DND-41 (cell line): ENCODE measurements at regions not wholly inside any gene's neighbourhood (a gene's known extent, or its start where the extent isn't known, plus 50 kb on each side); places are given as distances from the start of the nearest gene placed in this dataset.

Experiments used
- ATAC-seq: fragments of 200-7000 bp; cut with Tn5 transposase; 3 replicates; pipeline ENCODE4 v1.9.1; 2021; ENCODE audit warnings: low read depth; ENCODE audit not compliant: insufficient read depth
- DNase-seq: peaks from one replicate; pipeline ENCODE4 v3.0.0-alpha.2; 2020
- H2AFZ ChIP-seq: 2 replicates; pipeline ENCODE4 v1.6.0; 2012; ENCODE audit warnings: low read depth, low read length
- H3K27ac ChIP-seq: 2 replicates; pipeline ENCODE4 v1.5.1; 2012; ENCODE audit warnings: low read length, inconsistent platforms
- H3K27me3 ChIP-seq: fragments of 200-600 bp; sonication (generic); 2 replicates; pipeline ENCODE4 v1.6.0; 2012; ENCODE audit warnings: low read length, mild to moderate bottlenecking, inconsistent platforms; ENCODE audit not compliant: insufficient read depth, poor library complexity
- H3K36me3 ChIP-seq: 2 replicates; pipeline ENCODE4 v1.5.1; 2012; ENCODE audit warnings: low read length, inconsistent platforms; ENCODE audit not compliant: insufficient read depth
- H3K4me1 ChIP-seq: 2 replicates; pipeline ENCODE4 v1.5.1; 2012; ENCODE audit warnings: mild to moderate bottlenecking, low read length; ENCODE audit not compliant: insufficient read depth
- H3K4me2 ChIP-seq: 2 replicates; pipeline ENCODE4 v1.6.0; 2012; ENCODE audit warnings: mild to moderate bottlenecking, moderate library complexity, low read length, inconsistent platforms; ENCODE audit not compliant: insufficient read depth
- H3K4me3 ChIP-seq, 2 experiments: fragments of 200-600 bp in 1 of 2; shearing (Covaris generic) in 1 of 2; 2 replicates each; pipeline ENCODE4 v1.5.1; 2012 to 2016; ENCODE audit warnings: inconsistent platforms in 2 of 2, low read length in 2 of 2, mild to moderate bottlenecking in 2 of 2, low read depth in 1 of 2, moderate library complexity in 1 of 2
- H3K79me2 ChIP-seq: 2 replicates; pipeline ENCODE4 v1.6.0; 2012; ENCODE audit warnings: low read length, inconsistent platforms; ENCODE audit not compliant: insufficient read depth
- H3K9ac ChIP-seq: 2 replicates; pipeline ENCODE4 v1.6.0; 2012; ENCODE audit warnings: low read depth, mild to moderate bottlenecking, inconsistent platforms, low read length, moderate library complexity
- H3K9me3 ChIP-seq: 2 replicates; pipeline ENCODE4 v1.5.1; 2012; ENCODE audit warnings: low read length, moderate library complexity, mild to moderate bottlenecking, inconsistent platforms; ENCODE audit not compliant: insufficient read depth, severe bottlenecking
- H4K20me1 ChIP-seq: 2 replicates; pipeline ENCODE4 v1.6.0; 2012; ENCODE audit warnings: low read length; ENCODE audit not compliant: insufficient read depth
- EZH2 ChIP-seq: IDR thresholded peaks from 3 replicates; pipeline ENCODE4 v1.6.1; 2012; ENCODE audit warnings: borderline replicate concordance, low read depth, mild to moderate bottlenecking, moderate library complexity, low read length, inconsistent platforms; ENCODE audit not compliant: severe bottlenecking
- TF ChIP-seq, protein P1 (sequence below): IDR thresholded peaks from 2 replicates; pipeline ENCODE4 v1.5.1; 2012; ENCODE audit warnings: borderline replicate concordance, low read length, moderate library complexity, mild to moderate bottlenecking; ENCODE audit not compliant: poor library complexity, severe bottlenecking; ENCODE audit errors: extremely low read depth

GRCh38 chr11:43626798-43627197, 53.7 kb upstream of the HSD17B12 start:
- ATAC-seq (no peak), DNase-seq (no peak)
- Histone ChIP-seq H3K36me3 (no peaks in the 10 kb centered on the region), H3K4me1 (no peaks in the 10 kb centered on the region), H3K27ac (no peak overlapping the region), H3K9me3 (no peaks in the 10 kb centered on the region), H3K4me2 (no peak overlapping the region), H2AFZ (no peak overlapping the region), H3K79me2 (no peaks in the 10 kb centered on the region), H4K20me1 (no peaks in the 10 kb centered on the region), H3K27me3 (peaks cover 2% of the 10 kb centered on the region), H3K9ac (no peak overlapping the region), H3K4me3 (no peak overlapping the region)
- TF ChIP-seq, protein P1, sequence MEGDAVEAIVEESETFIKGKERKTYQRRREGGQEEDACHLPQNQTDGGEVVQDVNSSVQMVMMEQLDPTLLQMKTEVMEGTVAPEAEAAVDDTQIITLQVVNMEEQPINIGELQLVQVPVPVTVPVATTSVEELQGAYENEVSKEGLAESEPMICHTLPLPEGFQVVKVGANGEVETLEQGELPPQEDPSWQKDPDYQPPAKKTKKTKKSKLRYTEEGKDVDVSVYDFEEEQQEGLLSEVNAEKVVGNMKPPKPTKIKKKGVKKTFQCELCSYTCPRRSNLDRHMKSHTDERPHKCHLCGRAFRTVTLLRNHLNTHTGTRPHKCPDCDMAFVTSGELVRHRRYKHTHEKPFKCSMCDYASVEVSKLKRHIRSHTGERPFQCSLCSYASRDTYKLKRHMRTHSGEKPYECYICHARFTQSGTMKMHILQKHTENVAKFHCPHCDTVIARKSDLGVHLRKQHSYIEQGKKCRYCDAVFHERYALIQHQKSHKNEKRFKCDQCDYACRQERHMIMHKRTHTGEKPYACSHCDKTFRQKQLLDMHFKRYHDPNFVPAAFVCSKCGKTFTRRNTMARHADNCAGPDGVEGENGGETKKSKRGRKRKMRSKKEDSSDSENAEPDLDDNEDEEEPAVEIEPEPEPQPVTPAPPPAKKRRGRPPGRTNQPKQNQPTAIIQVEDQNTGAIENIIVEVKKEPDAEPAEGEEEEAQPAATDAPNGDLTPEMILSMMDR: no peak
- no peak for TF ChIP-seq EZH2
